CD4-positive, alpha-beta memory T cell (primary cell): ENCODE measurements at regions not wholly inside any gene's neighbourhood (a gene's known extent, or its start where the extent isn't known, plus 50 kb on each side); places are given as distances from the start of the nearest gene placed in this dataset.

Source experiments
- CTCF ChIA-PET: fragments of 350-600 bp; sonication (Branson Sonifier 250); formaldehyde crosslinking; loops from one replicate; lab custom pipeline; 2021; ENCODE audit warnings: inconsistent platforms; ENCODE audit not compliant: partially characterized antibody; lab: Charles Lee
- POLR2A ChIA-PET: fragments of 350-600 bp; sonication (Branson Sonifier 250); formaldehyde crosslinking; loops from one replicate; lab custom pipeline; 2021; ENCODE audit not compliant: partially characterized antibody; lab: Charles Lee
- DNase-seq, 5 donors: peaks; one replicate each; pipeline versions ENCODE4 v3.0.0 to v3.0.0-alpha.2; 2020 to 2022; ENCODE audit warnings: mixed read lengths in 1 of 5
- H3K27ac ChIP-seq: one replicate; pipeline ENCODE4 v1.7.0; 2013; ENCODE audit warnings: low read depth, low read length
- H3K27me3 ChIP-seq: 2 replicates; pipeline ENCODE4 v1.7.0; 2013; ENCODE audit warnings: mild to moderate bottlenecking, low read length, moderate library complexity; ENCODE audit not compliant: insufficient read depth
- H3K36me3 ChIP-seq: 2 replicates; pipeline ENCODE4 v1.7.0; 2013; ENCODE audit warnings: mild to moderate bottlenecking, low read length, moderate library complexity; ENCODE audit not compliant: insufficient read depth
- H3K4me1 ChIP-seq: 2 replicates; pipeline ENCODE4 v1.7.0; 2013; ENCODE audit warnings: mild to moderate bottlenecking, low read length, moderate library complexity; ENCODE audit not compliant: insufficient read depth
- H3K4me3 ChIP-seq, 2 donors: one replicate each; pipeline ENCODE4 v1.7.0; 2013; ENCODE audit warnings: low read length in 2 of 2, mild to moderate bottlenecking in 1 of 2
- H3K9me3 ChIP-seq, 2 donors: one replicate each; pipeline ENCODE4 v1.7.0; 2013; ENCODE audit warnings: low read length in 2 of 2, control low read depth in 1 of 2; ENCODE audit not compliant: control insufficient read depth in 1 of 2
- H3K27ac Mint-ChIP-seq, 7 donors: one replicate each; pipeline ENCODE4 v1.8.0; 2020 to 2021; ENCODE audit warnings: mixed read lengths in 7 of 7, mild to moderate bottlenecking in 6 of 7, inconsistent platforms in 3 of 7, moderate library complexity in 3 of 7
- H3K27me3 Mint-ChIP-seq, 2 donors: one replicate each; pipeline ENCODE4 v1.8.0; 2020 to 2021; ENCODE audit warnings: mixed read lengths in 2 of 2
- H3K36me3 Mint-ChIP-seq, 2 donors: one replicate each; pipeline ENCODE4 v1.8.0; 2020 to 2021; ENCODE audit warnings: mixed read lengths in 2 of 2, inconsistent platforms in 1 of 2, mild to moderate bottlenecking in 1 of 2
- H3K4me1 Mint-ChIP-seq, 4 donors: one replicate each; pipeline ENCODE4 v1.8.0; 2020 to 2021; ENCODE audit warnings: mixed read lengths in 4 of 4, mild to moderate bottlenecking in 1 of 4
- H3K4me3 Mint-ChIP-seq, 8 donors: one replicate each; pipeline ENCODE4 v1.8.0; 2020 to 2021; ENCODE audit warnings: mixed read lengths in 8 of 8, mild to moderate bottlenecking in 7 of 8, moderate library complexity in 6 of 8, inconsistent platforms in 3 of 8
- H3K9me3 Mint-ChIP-seq, 8 donors: one replicate each; pipeline ENCODE4 v1.8.0; 2020 to 2021; ENCODE audit warnings: mixed read lengths in 8 of 8, mild to moderate bottlenecking in 5 of 8, inconsistent platforms in 3 of 8, moderate library complexity in 1 of 8
- intact Hi-C: fragments of 100-400 bp; cut with micrococcal nuclease; formaldehyde crosslinking; loops from one replicate; pipeline ENCODE4 v1.15.1; 2023

GRCh38 chr17:54527941-54528340, 372.7 kb upstream of the TOM1L1 start:
- H3K4me3 Mint-ChIP-seq: no peak overlapping the region
- no peaks in the 10 kb centered on the region for H3K9me3 ChIP-seq
- peaks cover 0 to 4% (median 0%) of the 10 kb centered on the region in 8 donors for H3K9me3 Mint-ChIP-seq
- no peaks in the 10 kb centered on the region for H3K27me3 Mint-ChIP-seq
- intact Hi-C loops: no loop called here
- no peaks in the 10 kb centered on the region for H3K4me1 Mint-ChIP-seq
- no peaks in the 10 kb centered on the region for H3K4me1 ChIP-seq
- ChIA-PET CTCF (no interaction called here), POLR2A (no interaction called here)
- H3K27ac Mint-ChIP-seq: no peak overlapping the region
- H3K36me3 ChIP-seq: no peaks in the 10 kb centered on the region
- no peak overlapping the region for H3K4me3 ChIP-seq
- no peak overlapping the region for H3K27ac ChIP-seq
- no peaks in the 10 kb centered on the region for H3K27me3 ChIP-seq
- no peaks in the 10 kb centered on the region for H3K36me3 Mint-ChIP-seq
- no peak for DNase-seq

GRCh38 chr17:54530398-54530797, 370.3 kb upstream of the TOM1L1 start:
- H3K4me3 ChIP-seq: no peak overlapping the region
- DNase-seq: no peak
- CTCF ChIA-PET: no interaction called here

DNA sequence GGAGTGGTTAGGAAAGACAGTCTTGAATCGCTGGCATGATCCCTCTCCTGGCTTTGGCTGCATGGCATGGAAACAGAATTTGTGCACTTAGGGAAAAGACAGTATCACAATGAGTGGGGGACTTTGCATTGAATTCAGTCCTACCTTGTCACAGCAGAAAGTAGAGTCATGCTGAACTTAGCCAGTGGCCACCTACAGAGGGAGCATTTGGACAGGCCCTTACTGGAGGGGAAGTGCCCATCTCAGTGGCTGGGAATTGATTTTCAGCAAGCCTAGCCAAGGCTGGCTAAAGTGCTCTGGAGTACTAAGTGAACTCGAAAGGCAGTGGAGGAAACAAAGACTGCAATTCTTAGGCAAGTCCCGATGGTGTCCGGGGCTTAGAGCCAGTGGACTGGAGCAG, 364.3 kb upstream of the TOM1L1 start:
- Histone ChIP-seq H3K4me1 (no peaks in the 10 kb centered on the region), H3K9me3 (peaks cover 0 to 4% of the 10 kb centered on the region in 2 donors), H3K4me3 (no peak overlapping the region), H3K36me3 (no peaks in the 10 kb centered on the region), H3K27ac (no peak overlapping the region), H3K27me3 (no peaks in the 10 kb centered on the region)
- Mint-ChIP-seq H3K27me3 (peaks cover 0 to 2% of the 10 kb centered on the region in 2 donors), H3K36me3 (no peaks in the 10 kb centered on the region), H3K4me1 (no peaks in the 10 kb centered on the region), H3K9me3 (peaks cover 0 to 8% (median 2%) of the 10 kb centered on the region in 8 donors), H3K4me3 (no peak overlapping the region), H3K27ac (no peak overlapping the region)
- DNase-seq: no peak
- POLR2A ChIA-PET: no interaction called here
- CTCF ChIA-PET: no interaction called here
- intact Hi-C loops: no loop called here

More at GRCh38 chr17:54530398-54530797, 370.3 kb upstream of the TOM1L1 start:
- no peaks in the 10 kb centered on the region for H3K27me3 Mint-ChIP-seq
- H3K27ac Mint-ChIP-seq: no peak overlapping the region
- peaks cover 0 to 4% (median 0%) of the 10 kb centered on the region in 8 donors for H3K9me3 Mint-ChIP-seq
- Histone ChIP-seq H3K27ac (no peak overlapping the region), H3K9me3 (peaks cover 0 to 3% of the 10 kb centered on the region in 2 donors), H3K4me1 (no peaks in the 10 kb centered on the region), H3K27me3 (no peaks in the 10 kb centered on the region), H3K36me3 (no peaks in the 10 kb centered on the region)
- H3K4me1 Mint-ChIP-seq: no peaks in the 10 kb centered on the region
- POLR2A ChIA-PET: no interaction called here
- no peak overlapping the region for H3K4me3 Mint-ChIP-seq
- intact Hi-C loops: no loop called here
- no peaks in the 10 kb centered on the region for H3K36me3 Mint-ChIP-seq

- H3K4me3 Mint-ChIP-seq: peak overlapping the region in 1 of 8 donors; percentile 33
- Histone ChIP-seq H3K4me1 (no peaks in the 10 kb centered on the region), H3K27me3 (no peaks in the 10 kb centered on the region), H3K27ac (no peak overlapping the region), H3K36me3 (no peaks in the 10 kb centered on the region), H3K4me3 (no peak overlapping the region), H3K9me3 (peaks cover 0 to 5% of the 10 kb centered on the region in 2 donors)
- intact Hi-C loops: no loop called here
- H3K4me1 Mint-ChIP-seq: no peaks in the 10 kb centered on the region
- DNase-seq: no peak
- peaks cover 0 to 2% of the 10 kb centered on the region in 2 donors for H3K27me3 Mint-ChIP-seq
- H3K9me3 Mint-ChIP-seq: peaks cover 0 to 8% (median 3%) of the 10 kb centered on the region in 8 donors
- H3K27ac Mint-ChIP-seq: no peak overlapping the region
- H3K36me3 Mint-ChIP-seq: no peaks in the 10 kb centered on the region
- POLR2A ChIA-PET: no interaction called here
- CTCF ChIA-PET: no interaction called here
Measured at GRCh38 chr17:54537656-54538055, 363.0 kb upstream of the TOM1L1 start.

DNA sequence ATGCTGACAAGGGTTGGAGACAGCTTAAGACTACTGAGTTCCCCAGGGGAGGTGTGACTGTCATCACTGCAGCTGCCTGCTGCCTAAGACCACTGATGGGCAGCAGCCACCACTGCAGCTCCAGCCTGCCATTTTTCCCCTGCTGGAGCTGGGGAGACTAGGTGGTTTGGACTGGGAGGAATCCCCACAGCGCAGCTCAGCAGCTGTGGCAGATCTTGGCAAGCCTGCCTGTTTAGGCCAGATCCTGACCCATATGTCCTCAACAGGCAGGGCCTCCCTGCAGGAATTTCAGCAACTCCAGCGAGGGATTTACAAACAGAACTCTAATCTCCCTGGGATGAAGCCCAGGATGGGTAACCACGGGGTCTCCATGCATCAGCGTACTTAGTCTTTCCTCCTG, 356.4 kb upstream of the TOM1L1 start:
- H3K4me3 Mint-ChIP-seq: no peak overlapping the region
- H3K4me1 Mint-ChIP-seq: no peaks in the 10 kb centered on the region
- Histone ChIP-seq H3K4me3 (no peak overlapping the region), H3K27me3 (no peaks in the 10 kb centered on the region), H3K4me1 (no peaks in the 10 kb centered on the region), H3K27ac (no peak overlapping the region), H3K36me3 (no peaks in the 10 kb centered on the region), H3K9me3 (peaks cover 0 to 2% of the 10 kb centered on the region in 2 donors)
- intact Hi-C loops: no loop called here
- no peak for DNase-seq
- peaks cover 0 to 2% of the 10 kb centered on the region in 2 donors for H3K27me3 Mint-ChIP-seq
- ChIA-PET POLR2A (no interaction called here), CTCF (no interaction called here)
- H3K27ac Mint-ChIP-seq: no peak overlapping the region
- no peaks in the 10 kb centered on the region for H3K36me3 Mint-ChIP-seq
- peaks cover 0 to 12% (median 2%) of the 10 kb centered on the region in 8 donors for H3K9me3 Mint-ChIP-seq

DNA sequence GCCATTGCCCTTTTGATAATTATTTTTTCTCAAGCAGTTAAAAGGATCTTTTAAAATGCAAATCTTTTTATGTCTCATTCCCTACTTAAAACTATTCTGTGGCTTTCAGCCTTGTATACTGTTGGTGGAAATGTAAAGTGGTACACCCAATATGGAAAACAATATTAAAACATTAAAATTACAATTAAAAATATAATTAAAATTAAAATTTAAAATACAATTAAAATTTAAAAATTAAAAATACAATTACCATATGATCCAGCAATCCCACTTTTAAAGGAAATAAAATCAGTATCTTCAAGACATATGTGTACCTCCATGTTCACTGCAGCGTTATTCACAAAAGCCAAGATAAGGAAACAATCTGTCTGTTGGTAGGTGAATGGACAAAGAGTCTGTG, 340.8 kb upstream of the TOM1L1 start:
- H3K36me3 ChIP-seq: no peaks in the 10 kb centered on the region
- H3K27me3 ChIP-seq: no peaks in the 10 kb centered on the region
- no peaks in the 10 kb centered on the region for H3K27me3 Mint-ChIP-seq
- no peak for DNase-seq
- no peaks in the 10 kb centered on the region for H3K9me3 ChIP-seq
- H3K27ac Mint-ChIP-seq: no peak overlapping the region
- ChIA-PET POLR2A (no interaction called here), CTCF (no interaction called here)
- H3K4me3 Mint-ChIP-seq: no peak overlapping the region
- no peak overlapping the region for H3K27ac ChIP-seq
- no peaks in the 10 kb centered on the region for H3K4me1 ChIP-seq
- intact Hi-C loops: no loop called here
- no peaks in the 10 kb centered on the region for H3K4me1 Mint-ChIP-seq
- H3K9me3 Mint-ChIP-seq: peaks cover 2 to 15% (median 7%) of the 10 kb centered on the region in 8 donors
- no peak overlapping the region for H3K4me3 ChIP-seq
- H3K36me3 Mint-ChIP-seq: no peaks in the 10 kb centered on the region

- H3K27ac ChIP-seq: no peak overlapping the region
- no peaks in the 10 kb centered on the region for H3K27me3 ChIP-seq
- no peak overlapping the region for H3K4me3 Mint-ChIP-seq
- H3K4me1 ChIP-seq: no peaks in the 10 kb centered on the region
- CTCF ChIA-PET: no interaction called here
- H3K36me3 ChIP-seq: no peaks in the 10 kb centered on the region
- no peaks in the 10 kb centered on the region for H3K27me3 Mint-ChIP-seq
- no peak for DNase-seq
- intact Hi-C loops: no loop called here
- H3K9me3 Mint-ChIP-seq: peaks cover 4 to 42% (median 28%) of the 10 kb centered on the region in 8 donors
- H3K4me3 ChIP-seq: no peak overlapping the region
- POLR2A ChIA-PET: no interaction called here
- H3K27ac Mint-ChIP-seq: no peak overlapping the region
- H3K4me1 Mint-ChIP-seq: no peaks in the 10 kb centered on the region
- peaks cover 0 to 3% of the 10 kb centered on the region in 2 donors for H3K36me3 Mint-ChIP-seq
- peaks cover 0 to 10% of the 10 kb centered on the region in 2 donors for H3K9me3 ChIP-seq
Measured at GRCh38 chr17:54608634-54609155, 292.0 kb upstream of the TOM1L1 start.
